WTC11 (cell line): ENCODE measurements at regions not wholly inside any gene's neighbourhood (a gene's known extent, or its start where the extent isn't known, plus 50 kb on each side); places are given as distances from the start of the nearest gene placed in this dataset.

Experiments
- ATAC-seq: fragments of 200-7000 bp; cut with Tn5 transposase; 2 replicates; pipeline ENCODE4 v1.10.0; 2021; ENCODE audit warnings: mild to moderate bottlenecking, moderate library complexity
- CTCF ChIA-PET: fragments of 300-600 bp; sonication (Branson Sonifier 250); formaldehyde crosslinking; loops from one replicate; lab custom pipeline; 2021; ENCODE audit warnings: antibody characterized with exemption; lab: Charles Lee
- POLR2A ChIA-PET: fragments of 350-600 bp; sonication (Branson Sonifier 250); formaldehyde crosslinking; loops from one replicate; lab custom pipeline; 2021; ENCODE audit warnings: antibody characterized with exemption; lab: Charles Lee
- DNase-seq: peaks from one replicate; pipeline ENCODE4 v3.0.0; 2021; ENCODE audit warnings: low spot score
- H3K27ac Mint-ChIP-seq: 2 replicates; pipeline ENCODE4 v1.8.0; 2021; ENCODE audit warnings: mixed read lengths
- H3K27me3 Mint-ChIP-seq: 2 replicates; pipeline ENCODE4 v1.8.0; 2021; ENCODE audit warnings: low read depth, mild to moderate bottlenecking, moderate library complexity, mixed read lengths
- H3K36me3 Mint-ChIP-seq: 2 replicates; pipeline ENCODE4 v1.8.0; 2021; ENCODE audit warnings: mixed read lengths
- H3K4me1 Mint-ChIP-seq: 2 replicates; pipeline ENCODE4 v1.8.0; 2022; ENCODE audit warnings: mixed read lengths
- H3K4me3 Mint-ChIP-seq: 2 replicates; pipeline ENCODE4 v1.8.0; 2021; ENCODE audit warnings: mild to moderate bottlenecking, moderate library complexity, mixed read lengths
- H3K9me3 Mint-ChIP-seq: 2 replicates; pipeline ENCODE4 v1.8.0; 2021; ENCODE audit warnings: mixed read lengths
- AFF4 ChIP-seq: sonication (generic); formaldehyde crosslinking; IDR thresholded peaks from 2 replicates; pipeline ENCODE4 v1.8.1; 2023; ENCODE audit warnings: mild to moderate bottlenecking, missing genetic modification reagents, borderline replicate concordance
- AR ChIP-seq: fragments of 250-450 bp; sonication (Bioruptor Pico); IDR thresholded peaks from 2 replicates; pipeline ENCODE4 v1.9.0; 2021; ENCODE audit warnings: mild to moderate bottlenecking
- CBFB ChIP-seq: sonication (generic); formaldehyde crosslinking; IDR thresholded peaks from 2 replicates; pipeline ENCODE4 v1.8.1; 2022; ENCODE audit warnings: mild to moderate bottlenecking, low read depth, missing genetic modification reagents
- EMX1 ChIP-seq: fragments of 250-450 bp; sonication (Bioruptor Pico); IDR thresholded peaks from 2 replicates; pipeline ENCODE4 v1.8.0; 2021; ENCODE audit warnings: mild to moderate bottlenecking
- ERG ChIP-seq: fragments of 250-450 bp; sonication (Bioruptor Pico); IDR thresholded peaks from 2 replicates; pipeline ENCODE4 v1.8.0; 2021; ENCODE audit warnings: mild to moderate bottlenecking
- FOXJ3 ChIP-seq: sonication (generic); formaldehyde crosslinking; IDR thresholded peaks from 2 replicates; pipeline ENCODE4 v1.9.0; 2021; ENCODE audit warnings: missing genetic modification reagents, mild to moderate bottlenecking, borderline replicate concordance
- MYBL2 ChIP-seq: sonication (generic); formaldehyde crosslinking; IDR thresholded peaks from 2 replicates; pipeline ENCODE4 v1.8.1; 2023; ENCODE audit warnings: mild to moderate bottlenecking, moderate library complexity, missing genetic modification reagents
- NFATC4 ChIP-seq: fragments of 250-450 bp; sonication (Bioruptor Pico); IDR thresholded peaks from 2 replicates; pipeline ENCODE4 v1.9.0; 2021; ENCODE audit warnings: mild to moderate bottlenecking
- NR3C1 ChIP-seq: sonication (generic); formaldehyde crosslinking; conservative IDR thresholded peaks from 2 replicates; pipeline ENCODE4 v1.8.1; 2023; ENCODE audit warnings: low read depth, mild to moderate bottlenecking, missing genetic modification reagents
- PRDM15 ChIP-seq: sonication (generic); formaldehyde crosslinking; IDR thresholded peaks from 2 replicates; pipeline ENCODE4 v1.8.0; 2022; ENCODE audit warnings: missing genetic modification reagents
- SOX15 ChIP-seq: fragments of 250-450 bp; sonication (Bioruptor Pico); IDR thresholded peaks from 2 replicates; pipeline ENCODE4 v1.9.0; 2021; ENCODE audit warnings: mild to moderate bottlenecking
- ZBTB43 ChIP-seq: sonication (generic); formaldehyde crosslinking; IDR thresholded peaks from 2 replicates; pipeline ENCODE4 v1.8.1; 2023; ENCODE audit warnings: mild to moderate bottlenecking, missing genetic modification reagents
- ZNF138 ChIP-seq: sonication (generic); formaldehyde crosslinking; conservative IDR thresholded peaks from 2 replicates; pipeline ENCODE4 v1.8.1; 2022; ENCODE audit warnings: mild to moderate bottlenecking, moderate library complexity, missing genetic modification reagents
- ZNF263 ChIP-seq: sonication (generic); formaldehyde crosslinking; IDR thresholded peaks from 2 replicates; pipeline ENCODE4 v1.8.1; 2022; ENCODE audit warnings: low read depth, mild to moderate bottlenecking, moderate library complexity, missing genetic modification reagents
- ZNF532 ChIP-seq: fragments of 250-450 bp; sonication (Bioruptor Pico); IDR thresholded peaks from 2 replicates; pipeline ENCODE4 v1.9.0; 2021; ENCODE audit warnings: mild to moderate bottlenecking, borderline replicate concordance

- H3K27ac Mint-ChIP-seq = no peak overlapping the region
- no peak overlapping the region for H3K4me3 Mint-ChIP-seq
- ATAC-seq (no peak), DNase-seq (no peak)
- H3K4me1 Mint-ChIP-seq = peaks cover 4% of the 10 kb centered on the region
- peaks cover 16% of the 10 kb centered on the region for H3K9me3 Mint-ChIP-seq
- ChIA-PET CTCF (no interaction called here), POLR2A (no interaction called here)
- H3K36me3 Mint-ChIP-seq = no peaks in the 10 kb centered on the region
- no peaks in the 10 kb centered on the region for H3K27me3 Mint-ChIP-seq
- TF ChIP-seq AR (CRISPR knock-in tag) (no peak), PRDM15 (no peak), NFATC4 (CRISPR knock-in tag) (no peak), MYBL2 (no peak), CBFB (CRISPR knock-in tag) (no peak), SOX15 (no peak), ZNF138 (CRISPR knock-in tag) (no peak), ZNF532 (CRISPR knock-in tag) (no peak), NR3C1 (CRISPR knock-in tag) (no peak), ZBTB43 (CRISPR knock-in tag) (no peak), ERG (CRISPR knock-in tag) (no peak), AFF4 (no peak), FOXJ3 (CRISPR knock-in tag) (no peak), ZNF263 (CRISPR knock-in tag) (no peak), EMX1 (CRISPR knock-in tag) (no peak)
These were observed 176.2 kb upstream of the HDAC4 start for GRCh38 chr2:239576784-239577685.
